Upper lobe of left lung (tissue), 6 donors: ENCODE measurements at regions not wholly inside any gene's neighbourhood (a gene's known extent, or its start where the extent isn't known, plus 50 kb on each side); places are given as distances from the start of the nearest gene placed in this dataset.

ENCODE experiments used
- ATAC-seq, 2 donors: fragments of 200-7000 bp; cut with Tn5 transposase; one replicate each; pipeline ENCODE4 v1.9.1; 2022; ENCODE audit warnings: mild to moderate bottlenecking in 2 of 2, moderate library complexity in 2 of 2; ENCODE audit not compliant: low FRiP score in 2 of 2
- DNase-seq, 2 donors: peaks; one replicate each; pipeline ENCODE4 v3.0.0-alpha.2; 2019 to 2020
- H3K27ac ChIP-seq, 4 donors: fragments of 200-600 bp; sonication (generic); one replicate each; pipeline ENCODE4 v1.5.1; 2016 to 2019
- H3K27me3 ChIP-seq, 4 donors: fragments of 200-600 bp; sonication (generic); one replicate each; pipeline ENCODE4 v1.5.1; 2017 to 2019
- H3K36me3 ChIP-seq, 4 donors: fragments of 200-600 bp; sonication (generic); one replicate each; pipeline ENCODE4 v1.5.1; 2016 to 2019
- H3K4me1 ChIP-seq, 4 donors: fragments of 200-600 bp; sonication (generic); one replicate each; pipeline ENCODE4 v1.5.1; 2018 to 2019
- H3K4me3 ChIP-seq, 4 donors: fragments of 200-600 bp; sonication (generic); one replicate each; pipeline ENCODE4 v1.5.1; 2017 to 2019; ENCODE audit warnings: mild to moderate bottlenecking in 2 of 4, moderate library complexity in 1 of 4
- H3K9me3 ChIP-seq, 4 donors: fragments of 200-600 bp; sonication (generic); one replicate each; pipeline ENCODE4 v1.5.1; 2018 to 2019
- EP300 ChIP-seq, 4 donors: sonication (generic); formaldehyde crosslinking; IDR thresholded peaks; one replicate each; pipeline ENCODE4 v1.5.1; 2017; ENCODE audit warnings: antibody characterized with exemption in 4 of 4, control low read depth in 2 of 4
- POLR2A ChIP-seq, 4 donors: fragments of 450-650 bp; IDR thresholded peaks; one replicate each; pipeline ENCODE4 v1.5.1; 2016 to 2017; ENCODE audit warnings: antibody characterized with exemption in 4 of 4, mild to moderate bottlenecking in 2 of 4
- POLR2AphosphoS5 ChIP-seq, 2 donors: sonication (generic); formaldehyde crosslinking; IDR thresholded peaks; one replicate each; pipeline ENCODE4 v1.5.1; 2017; ENCODE audit warnings: antibody characterized with exemption in 2 of 2
- WGBS, 2 donors: methylation state at CpG; one replicate each; pipeline ENCODE4 v1.1.5; 2017 to 2018; 5-methylcytosine and 5-hydroxymethylcytosine counted together
- TF ChIP-seq, protein P1 (sequence below), 6 experiments: fragments of 450-650 bp in 4 of 6; fragments of 200-600 bp in 2 of 6; sonication (generic) in 2 of 6; IDR thresholded peaks; one replicate each; pipeline ENCODE4 v1.5.1; 2016 to 2019; ENCODE audit warnings: antibody characterized with exemption in 6 of 6
- donor health status: DM: no; HTN: no; CAD: no; lungs with moderate emphysema.
- donor health status: DM: no; HTN: yes; CAD: no; lungs with severe emphysema.

DNA sequence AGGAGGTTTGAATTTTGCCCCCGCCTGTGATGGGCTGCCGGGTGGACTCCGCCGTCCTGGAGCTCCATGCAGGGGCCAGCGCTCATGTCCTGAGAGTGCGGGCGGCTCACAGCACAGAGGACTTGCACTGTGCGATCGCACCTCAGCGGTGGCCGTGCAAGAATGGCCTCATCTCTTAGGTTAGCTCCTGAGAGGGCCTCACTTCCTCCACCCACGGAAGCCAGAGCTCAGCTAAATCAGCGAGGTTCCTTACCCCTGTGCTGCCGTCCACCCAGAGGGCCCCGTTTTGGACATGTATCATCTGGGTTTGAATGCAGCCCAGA lies 72.0 kb upstream of the PCSK6 start:
- 82 to 86% methylated on average over 6 to 15 of the region's 15 CpGs for WGBS, 2 donors
- ATAC-seq: no peak
- DNase-seq: peak in 1 of 2 donors; percentile 58

DNA sequence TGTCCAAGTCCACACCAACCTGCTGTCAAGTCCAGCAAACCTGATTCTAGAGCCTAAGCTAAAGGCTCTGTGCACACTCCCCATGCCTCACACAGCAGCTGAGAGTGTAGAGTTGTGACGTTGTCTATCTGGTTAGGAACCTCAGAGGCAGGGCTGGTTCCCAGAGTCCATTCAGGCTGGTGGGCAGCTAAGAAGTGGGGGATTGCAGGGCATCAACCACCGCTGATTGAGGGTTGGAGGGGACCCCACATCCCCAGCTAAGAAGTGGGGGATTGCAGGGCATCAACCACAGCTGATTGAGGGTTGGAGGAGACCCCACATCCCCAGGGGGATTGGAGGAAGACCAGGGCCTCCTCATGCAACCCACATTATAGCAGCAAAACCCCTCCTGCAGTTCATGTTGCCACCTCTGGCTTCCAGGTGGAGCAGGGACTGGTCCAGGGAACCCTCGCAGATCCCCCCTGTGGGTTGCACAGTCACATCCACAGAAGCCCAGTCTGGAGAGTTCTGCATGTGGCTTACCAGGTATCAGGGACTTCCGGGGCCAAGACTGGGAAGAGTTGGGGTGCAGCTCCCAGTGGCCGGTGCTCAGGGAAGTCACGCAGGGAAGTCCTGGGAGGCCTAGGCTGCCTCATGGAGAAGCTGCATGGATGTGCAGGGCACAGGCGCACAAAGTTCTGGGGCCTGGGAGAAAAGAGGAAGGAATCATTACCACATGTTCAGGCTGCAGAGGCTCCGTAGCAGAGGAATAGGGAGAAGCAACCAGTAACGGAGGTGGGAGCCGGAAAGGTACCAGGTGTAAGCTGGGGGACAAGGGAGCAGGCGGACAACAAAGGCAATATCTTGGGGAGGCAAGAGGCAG lies 71.4 kb upstream of the PCSK6 start:
- Histone ChIP-seq H3K27me3 (no peaks in the 10 kb centered on the region), H3K4me1 (peaks cover 0 to 8% (median 2%) of the 10 kb centered on the region in 4 donors), H3K27ac (no peak overlapping the region), H3K4me3 (no peak overlapping the region), H3K9me3 (no peaks in the 10 kb centered on the region), H3K36me3 (no peaks in the 10 kb centered on the region)
- no peak for ATAC-seq
- no peak for DNase-seq
- TF ChIP-seq POLR2AphosphoS5 (IDR thresholded peaks at IDR 0.05) (no peak), POLR2A (IDR thresholded peaks at IDR 0.05) (no peak), EP300 (IDR thresholded peaks at IDR 0.05) (no peak)
- TF ChIP-seq, protein P1, sequence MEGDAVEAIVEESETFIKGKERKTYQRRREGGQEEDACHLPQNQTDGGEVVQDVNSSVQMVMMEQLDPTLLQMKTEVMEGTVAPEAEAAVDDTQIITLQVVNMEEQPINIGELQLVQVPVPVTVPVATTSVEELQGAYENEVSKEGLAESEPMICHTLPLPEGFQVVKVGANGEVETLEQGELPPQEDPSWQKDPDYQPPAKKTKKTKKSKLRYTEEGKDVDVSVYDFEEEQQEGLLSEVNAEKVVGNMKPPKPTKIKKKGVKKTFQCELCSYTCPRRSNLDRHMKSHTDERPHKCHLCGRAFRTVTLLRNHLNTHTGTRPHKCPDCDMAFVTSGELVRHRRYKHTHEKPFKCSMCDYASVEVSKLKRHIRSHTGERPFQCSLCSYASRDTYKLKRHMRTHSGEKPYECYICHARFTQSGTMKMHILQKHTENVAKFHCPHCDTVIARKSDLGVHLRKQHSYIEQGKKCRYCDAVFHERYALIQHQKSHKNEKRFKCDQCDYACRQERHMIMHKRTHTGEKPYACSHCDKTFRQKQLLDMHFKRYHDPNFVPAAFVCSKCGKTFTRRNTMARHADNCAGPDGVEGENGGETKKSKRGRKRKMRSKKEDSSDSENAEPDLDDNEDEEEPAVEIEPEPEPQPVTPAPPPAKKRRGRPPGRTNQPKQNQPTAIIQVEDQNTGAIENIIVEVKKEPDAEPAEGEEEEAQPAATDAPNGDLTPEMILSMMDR (IDR thresholded peaks at IDR 0.05): no peak
- WGBS, 2 donors: 84 to 87% methylated on average over 10 to 11 of the region's 11 CpGs

More for the DNA sequence above, 72.0 kb upstream of the PCSK6 start:
- Histone ChIP-seq H3K9me3 (no peaks in the 10 kb centered on the region), H3K36me3 (no peaks in the 10 kb centered on the region), H3K27ac (no peak overlapping the region), H3K4me3 (no peak overlapping the region), H3K27me3 (no peaks in the 10 kb centered on the region), H3K4me1 (peaks cover 0 to 8% (median 2%) of the 10 kb centered on the region in 4 donors)
- TF ChIP-seq, protein P1 (IDR thresholded peaks at IDR 0.05): no peak
- no peak for TF ChIP-seq POLR2AphosphoS5 (IDR thresholded peaks at IDR 0.05)
- no peak for TF ChIP-seq POLR2A (IDR thresholded peaks at IDR 0.05)
- no peak for TF ChIP-seq EP300 (IDR thresholded peaks at IDR 0.05)

DNA sequence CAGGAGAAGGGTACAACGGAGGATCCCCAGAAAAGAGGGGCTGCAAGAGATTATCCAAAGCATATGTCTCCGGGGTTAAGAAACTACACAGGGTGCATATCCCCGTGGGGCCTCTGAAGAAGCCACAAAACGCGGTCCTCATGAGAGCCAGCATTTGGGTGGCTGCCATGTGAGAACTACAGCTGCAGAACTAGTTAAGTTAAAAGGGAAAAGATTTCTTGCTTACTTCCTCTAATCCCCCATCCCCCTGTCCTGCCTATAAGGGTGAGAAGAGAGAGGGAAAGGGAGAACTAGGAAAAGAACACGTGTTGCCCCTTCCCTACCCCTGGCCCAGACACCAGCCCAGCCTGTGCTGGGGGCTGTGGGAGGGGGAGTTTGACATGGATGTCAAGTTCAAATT lies 70.4 kb upstream of the PCSK6 start:
- WGBS, 2 donors: 20 to 26% methylated on average over 6 of the region's 6 CpGs
- no peak for ATAC-seq
- no peak for DNase-seq

DNA sequence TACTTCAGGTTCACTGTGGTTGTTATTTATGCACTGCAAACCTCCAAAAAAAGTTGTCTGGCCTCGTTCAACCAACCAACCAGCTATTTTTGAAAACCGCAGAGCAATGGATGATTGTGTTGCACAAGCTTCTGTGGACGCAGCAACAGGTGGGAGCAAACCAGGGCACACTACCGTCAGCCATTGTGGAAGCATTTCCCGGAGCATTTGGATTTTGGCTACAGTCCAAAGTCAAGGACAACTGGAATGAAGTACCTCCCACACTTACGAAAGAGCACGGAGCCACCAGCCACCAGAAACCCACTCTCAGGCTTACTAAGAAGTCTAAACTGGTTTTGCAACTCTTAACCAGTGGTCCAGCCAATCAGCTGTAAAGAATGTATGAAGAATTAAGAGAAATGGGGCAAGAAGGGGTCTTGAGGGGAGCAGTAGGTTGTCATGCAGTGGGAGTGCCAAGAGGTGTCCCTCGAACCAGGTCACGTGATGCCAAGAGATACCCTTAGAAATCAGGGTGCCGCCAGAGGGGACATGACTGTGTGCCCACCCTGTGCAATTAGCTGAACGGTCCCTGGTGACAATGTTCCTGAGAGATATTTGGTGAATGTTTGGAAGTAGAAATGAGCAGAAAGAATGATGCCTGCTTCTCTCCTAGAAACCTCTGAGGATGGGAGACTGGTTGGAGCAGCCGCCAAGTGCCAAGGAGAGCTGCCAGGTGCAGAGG lies 68.9 kb upstream of the PCSK6 start:
- ATAC-seq (no peak), DNase-seq (peak in 1 of 2 donors; percentile 62)
- no peak overlapping the region for H3K27ac ChIP-seq
- 42 to 50% methylated on average over 12 of the region's 12 CpGs for WGBS, 2 donors
- TF ChIP-seq POLR2A (IDR thresholded peaks at IDR 0.05) (no peak), EP300 (IDR thresholded peaks at IDR 0.05) (no peak), POLR2AphosphoS5 (IDR thresholded peaks at IDR 0.05) (no peak)
- TF ChIP-seq, protein P1 (IDR thresholded peaks at IDR 0.05): no peak
- no peaks in the 10 kb centered on the region for H3K9me3 ChIP-seq
- peaks cover 0 to 8% (median 2%) of the 10 kb centered on the region in 4 donors for H3K4me1 ChIP-seq
- no peaks in the 10 kb centered on the region for H3K36me3 ChIP-seq
- no peaks in the 10 kb centered on the region for H3K27me3 ChIP-seq
- H3K4me3 ChIP-seq: no peak overlapping the region

More for the DNA sequence above, 70.4 kb upstream of the PCSK6 start:
- Histone ChIP-seq H3K36me3 (no peaks in the 10 kb centered on the region), H3K27ac (no peak overlapping the region), H3K9me3 (no peaks in the 10 kb centered on the region), H3K4me1 (peaks cover 0 to 8% (median 2%) of the 10 kb centered on the region in 4 donors), H3K27me3 (no peaks in the 10 kb centered on the region), H3K4me3 (no peak overlapping the region)
- TF ChIP-seq POLR2A (IDR thresholded peaks at IDR 0.05): no peak
- no peak for TF ChIP-seq EP300 (IDR thresholded peaks at IDR 0.05)
- TF ChIP-seq, protein P1 (IDR thresholded peaks at IDR 0.05): no peak
- TF ChIP-seq POLR2AphosphoS5 (IDR thresholded peaks at IDR 0.05): no peak
